Ishikawa (cell line): ENCODE measurements at regions not wholly inside any gene's neighbourhood (a gene's known extent, or its start where the extent isn't known, plus 50 kb on each side); places are given as distances from the start of the nearest gene placed in this dataset.

ENCODE experiments used
- CEBPB ChIP-seq: IDR thresholded peaks from 2 replicates; pipeline ENCODE4 v1.6.1; 2012
- CREB1 ChIP-seq: IDR thresholded peaks from 2 replicates; pipeline ENCODE4 v1.6.1; 2012; ENCODE audit warnings: low read depth
- EGR1 ChIP-seq: IDR thresholded peaks from 2 replicates; pipeline ENCODE4 v1.6.1; 2012
- EP300 ChIP-seq: IDR thresholded peaks from 2 replicates; pipeline ENCODE4 v1.6.1; 2012; ENCODE audit warnings: borderline replicate concordance
- FOXM1 ChIP-seq: IDR thresholded peaks from 2 replicates; pipeline ENCODE4 v1.6.1; 2012; ENCODE audit warnings: low read depth, borderline replicate concordance
- NFIC ChIP-seq: IDR thresholded peaks from 2 replicates; pipeline ENCODE4 v1.6.1; 2012
- RAD21 ChIP-seq: IDR thresholded peaks from 2 replicates; pipeline ENCODE4 v1.6.1; 2012; ENCODE audit warnings: low read depth
- TAF1 ChIP-seq: IDR thresholded peaks from 2 replicates; pipeline ENCODE4 v1.6.1; 2012; ENCODE audit warnings: low read depth, mild to moderate bottlenecking
- TCF12 ChIP-seq: IDR thresholded peaks from 2 replicates; pipeline ENCODE4 v1.6.1; 2012; ENCODE audit warnings: low read depth
- TEAD4 ChIP-seq: IDR thresholded peaks from 2 replicates; pipeline ENCODE4 v1.6.1; 2012
- YY1 ChIP-seq: IDR thresholded peaks from 2 replicates; pipeline ENCODE4 v1.6.1; 2012; ENCODE audit warnings: low read depth
- ZBTB7A ChIP-seq: IDR thresholded peaks from 2 replicates; pipeline ENCODE4 v1.6.1; 2012; ENCODE audit warnings: low read depth
- TF ChIP-seq, protein P1 (sequence below): IDR thresholded peaks from 2 replicates; pipeline ENCODE4 v1.6.1; 2012; ENCODE audit warnings: low read depth, mild to moderate bottlenecking
- TF ChIP-seq, protein P2 (sequence below): IDR thresholded peaks from 2 replicates; pipeline ENCODE4 v1.6.1; 2012
- TF ChIP-seq, protein P3 (sequence below): IDR thresholded peaks from 2 replicates; pipeline ENCODE4 v1.6.1; 2012

DNA sequence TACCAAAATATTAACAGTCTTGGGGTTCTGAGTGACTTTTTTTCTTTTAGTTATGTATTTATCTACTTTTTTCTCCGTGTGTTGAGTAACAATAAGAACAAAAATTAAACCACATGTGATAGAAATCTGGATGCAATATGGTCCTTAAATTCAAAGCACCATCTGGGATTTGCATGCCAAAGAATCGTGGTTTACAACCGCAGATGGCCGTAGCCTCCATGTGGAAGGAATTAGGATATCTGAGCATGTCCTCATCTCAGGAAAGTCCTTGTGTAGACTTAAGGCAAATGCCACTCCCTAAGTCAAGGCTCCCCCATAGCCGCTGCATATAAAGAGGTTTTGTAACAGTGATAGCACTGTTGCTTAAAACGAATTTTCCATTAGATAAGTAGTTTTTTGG is 304.0 kb downstream of the ZEB1 start:
- no peak for TF ChIP-seq ZBTB7A
- no peak for TF ChIP-seq EP300
- TF ChIP-seq, protein P1, sequence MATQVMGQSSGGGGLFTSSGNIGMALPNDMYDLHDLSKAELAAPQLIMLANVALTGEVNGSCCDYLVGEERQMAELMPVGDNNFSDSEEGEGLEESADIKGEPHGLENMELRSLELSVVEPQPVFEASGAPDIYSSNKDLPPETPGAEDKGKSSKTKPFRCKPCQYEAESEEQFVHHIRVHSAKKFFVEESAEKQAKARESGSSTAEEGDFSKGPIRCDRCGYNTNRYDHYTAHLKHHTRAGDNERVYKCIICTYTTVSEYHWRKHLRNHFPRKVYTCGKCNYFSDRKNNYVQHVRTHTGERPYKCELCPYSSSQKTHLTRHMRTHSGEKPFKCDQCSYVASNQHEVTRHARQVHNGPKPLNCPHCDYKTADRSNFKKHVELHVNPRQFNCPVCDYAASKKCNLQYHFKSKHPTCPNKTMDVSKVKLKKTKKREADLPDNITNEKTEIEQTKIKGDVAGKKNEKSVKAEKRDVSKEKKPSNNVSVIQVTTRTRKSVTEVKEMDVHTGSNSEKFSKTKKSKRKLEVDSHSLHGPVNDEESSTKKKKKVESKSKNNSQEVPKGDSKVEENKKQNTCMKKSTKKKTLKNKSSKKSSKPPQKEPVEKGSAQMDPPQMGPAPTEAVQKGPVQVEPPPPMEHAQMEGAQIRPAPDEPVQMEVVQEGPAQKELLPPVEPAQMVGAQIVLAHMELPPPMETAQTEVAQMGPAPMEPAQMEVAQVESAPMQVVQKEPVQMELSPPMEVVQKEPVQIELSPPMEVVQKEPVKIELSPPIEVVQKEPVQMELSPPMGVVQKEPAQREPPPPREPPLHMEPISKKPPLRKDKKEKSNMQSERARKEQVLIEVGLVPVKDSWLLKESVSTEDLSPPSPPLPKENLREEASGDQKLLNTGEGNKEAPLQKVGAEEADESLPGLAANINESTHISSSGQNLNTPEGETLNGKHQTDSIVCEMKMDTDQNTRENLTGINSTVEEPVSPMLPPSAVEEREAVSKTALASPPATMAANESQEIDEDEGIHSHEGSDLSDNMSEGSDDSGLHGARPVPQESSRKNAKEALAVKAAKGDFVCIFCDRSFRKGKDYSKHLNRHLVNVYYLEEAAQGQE: no peak
- TF ChIP-seq FOXM1: no peak

DNA sequence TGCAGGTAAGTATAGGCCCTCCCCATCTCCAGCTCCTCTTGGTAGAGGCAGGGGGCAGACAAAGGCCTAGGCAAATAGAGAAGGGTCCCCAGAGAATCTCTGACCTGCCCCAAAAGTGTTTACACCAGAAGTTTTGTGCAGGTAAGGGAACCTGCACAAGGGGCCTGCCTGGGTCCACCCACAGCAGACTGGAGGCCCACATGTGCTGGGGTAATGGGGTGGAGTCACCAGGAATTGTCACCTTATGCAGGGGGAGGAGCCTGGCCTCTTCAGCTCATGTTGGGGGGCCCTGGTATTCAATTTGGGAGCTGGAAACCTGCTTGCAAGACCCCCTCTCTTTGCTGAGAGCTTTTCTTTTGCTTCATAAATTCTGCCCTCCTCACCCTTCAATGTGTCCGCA is 302.7 kb downstream of the ZEB1 start:
- no peak for TF ChIP-seq CEBPB
- TF ChIP-seq, protein P2, sequence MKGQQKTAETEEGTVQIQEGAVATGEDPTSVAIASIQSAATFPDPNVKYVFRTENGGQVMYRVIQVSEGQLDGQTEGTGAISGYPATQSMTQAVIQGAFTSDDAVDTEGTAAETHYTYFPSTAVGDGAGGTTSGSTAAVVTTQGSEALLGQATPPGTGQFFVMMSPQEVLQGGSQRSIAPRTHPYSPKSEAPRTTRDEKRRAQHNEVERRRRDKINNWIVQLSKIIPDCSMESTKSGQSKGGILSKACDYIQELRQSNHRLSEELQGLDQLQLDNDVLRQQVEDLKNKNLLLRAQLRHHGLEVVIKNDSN: no peak
- no peak for TF ChIP-seq ZBTB7A
- TF ChIP-seq EP300: no peak
- TF ChIP-seq TCF12: no peak
- no peak for TF ChIP-seq FOXM1
- TF ChIP-seq YY1: no peak
- TF ChIP-seq TAF1: no peak
- TF ChIP-seq, protein P3, sequence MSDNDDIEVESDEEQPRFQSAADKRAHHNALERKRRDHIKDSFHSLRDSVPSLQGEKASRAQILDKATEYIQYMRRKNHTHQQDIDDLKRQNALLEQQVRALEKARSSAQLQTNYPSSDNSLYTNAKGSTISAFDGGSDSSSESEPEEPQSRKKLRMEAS: no peak
- TF ChIP-seq, protein P1: no peak
- no peak for TF ChIP-seq TEAD4
- no peak for TF ChIP-seq EGR1

DNA sequence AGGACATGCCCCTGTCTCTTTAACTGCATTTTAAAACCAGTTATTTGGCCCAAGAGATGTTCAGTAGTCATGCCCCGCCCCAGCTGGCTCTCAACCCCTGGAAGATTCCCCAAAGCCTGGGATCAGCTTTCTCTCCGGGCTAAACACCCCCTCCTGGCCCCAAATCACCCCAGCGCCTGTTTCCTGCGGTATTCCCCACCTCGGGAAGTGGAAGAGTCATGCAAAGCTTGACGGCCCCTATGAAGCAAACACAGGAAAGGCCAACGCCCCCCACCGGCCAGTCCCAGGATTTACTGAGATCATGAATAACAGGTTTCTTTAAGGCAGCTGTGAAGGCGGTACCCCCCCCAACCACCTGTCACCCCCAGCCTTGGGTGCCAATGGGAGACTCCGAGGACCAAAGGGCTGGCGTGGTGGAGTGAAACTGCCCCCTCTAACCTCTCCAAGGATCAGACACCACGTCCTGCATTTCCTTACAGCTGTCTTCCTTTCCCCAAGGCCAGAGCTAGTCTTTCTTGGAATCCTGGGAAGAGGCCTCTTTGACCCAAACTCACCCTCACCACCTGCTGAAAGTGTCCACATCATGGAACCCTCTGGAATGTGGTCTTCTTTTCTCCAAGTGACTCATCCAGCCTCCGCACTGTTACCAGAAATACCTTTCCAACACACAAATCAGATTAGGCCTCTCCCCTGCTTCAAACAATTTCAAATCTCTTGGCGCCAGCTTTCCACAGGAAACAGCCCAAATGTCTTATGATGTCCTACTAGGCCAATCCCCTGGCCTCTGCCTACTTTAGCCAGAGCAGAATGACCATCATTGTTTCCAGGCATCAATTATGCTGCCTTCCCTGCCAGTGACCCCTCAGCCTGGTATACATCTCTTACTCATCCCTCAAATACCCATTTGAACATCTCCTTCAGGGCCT is 301.5 kb downstream of the ZEB1 start:
- TF ChIP-seq EGR1 (no peak), TEAD4 (no peak)
- TF ChIP-seq, protein P3: no peak

DNA sequence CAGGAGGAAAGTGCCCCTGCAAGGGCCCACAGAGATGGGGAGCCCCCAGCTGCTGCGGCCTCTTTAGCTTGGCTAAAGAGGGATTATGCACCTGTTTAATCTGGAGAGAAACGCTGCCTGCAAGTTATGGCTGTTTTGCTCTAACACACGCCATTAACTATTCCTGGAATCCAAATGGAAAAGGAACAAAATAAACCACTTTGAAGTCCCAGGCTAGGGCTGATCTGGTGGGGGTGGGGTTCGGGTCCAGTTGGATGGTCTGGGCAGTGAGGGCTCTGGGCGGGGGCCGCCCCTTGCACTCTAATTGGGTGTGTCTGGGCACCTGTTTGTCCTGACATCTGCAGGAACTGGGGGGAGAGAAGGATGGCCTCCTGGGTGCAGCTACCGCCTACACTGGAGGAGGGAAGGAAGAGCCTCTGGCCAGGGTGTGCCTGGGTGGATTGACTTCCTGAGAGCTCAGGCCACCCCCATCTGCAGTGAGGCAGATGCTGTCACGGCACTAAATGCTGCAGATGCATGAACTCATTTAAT is 300.6 kb downstream of the ZEB1 start:
- no peak for TF ChIP-seq NFIC
- TF ChIP-seq TEAD4: no peak
- TF ChIP-seq, protein P2: no peak
- no peak for TF ChIP-seq YY1
- TF ChIP-seq FOXM1: no peak
- no peak for TF ChIP-seq EGR1
- TF ChIP-seq, protein P3: no peak
- TF ChIP-seq ZBTB7A: no peak
- TF ChIP-seq TCF12: no peak
- TF ChIP-seq CEBPB: no peak
- no peak for TF ChIP-seq RAD21

DNA sequence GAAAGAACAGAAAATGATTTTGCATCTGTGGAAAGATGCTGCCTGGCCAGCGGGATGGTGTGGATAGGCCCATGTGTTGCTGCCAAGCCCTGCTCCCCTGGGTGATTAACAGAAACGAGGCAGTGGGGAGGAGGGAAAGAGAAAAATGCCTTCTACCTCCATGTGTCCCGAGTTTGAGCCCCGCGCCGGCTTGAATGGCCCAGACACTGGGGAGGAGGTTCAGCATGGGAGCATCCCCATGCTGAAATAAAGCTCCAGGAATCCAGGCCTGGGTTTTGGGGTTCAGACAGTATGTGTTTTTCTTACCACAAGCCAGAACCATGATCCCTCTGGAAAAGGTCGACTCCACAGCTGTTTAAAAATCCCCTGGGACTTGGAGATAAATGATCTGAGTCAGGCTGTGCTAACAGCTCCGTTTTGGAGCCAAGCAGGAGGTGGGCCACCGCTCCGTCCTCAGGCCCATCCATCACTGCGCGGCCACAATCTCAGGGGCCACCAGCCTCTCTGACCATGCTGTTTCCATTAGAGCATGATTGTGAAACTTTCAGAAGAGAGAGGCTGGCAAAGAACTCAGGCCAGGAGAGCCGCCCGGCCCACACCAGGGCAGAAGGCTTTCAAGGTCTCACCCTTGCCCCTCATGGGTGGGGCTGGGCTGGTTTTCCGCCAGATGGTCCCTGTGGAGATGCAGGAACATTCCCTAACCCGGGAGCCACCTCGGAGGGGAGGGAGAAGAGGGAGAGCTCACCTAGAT is 299.7 kb downstream of the ZEB1 start:
- no peak for TF ChIP-seq CREB1
- no peak for TF ChIP-seq ZBTB7A
- no peak for TF ChIP-seq TEAD4
- no peak for TF ChIP-seq TCF12
- TF ChIP-seq, protein P2: no peak
- no peak for TF ChIP-seq TAF1
- TF ChIP-seq FOXM1: no peak
- TF ChIP-seq EGR1: no peak
- TF ChIP-seq, protein P3: no peak
- TF ChIP-seq CEBPB: no peak
- TF ChIP-seq, protein P1: no peak
- no peak for TF ChIP-seq YY1
- TF ChIP-seq EP300: no peak
- TF ChIP-seq NFIC: no peak
